Gastroesophageal sphincter (tissue), 3 donors: ENCODE measurements at regions not wholly inside any gene's neighbourhood (a gene's known extent, or its start where the extent isn't known, plus 50 kb on each side); places are given as distances from the start of the nearest gene placed in this dataset.

ENCODE experiments used
- POLR2A ChIP-seq, 2 donors: fragments of 450-650 bp; IDR thresholded peaks; one replicate each; pipeline ENCODE4 v1.6.1; 2017; ENCODE audit warnings: antibody characterized with exemption in 2 of 2, mild to moderate bottlenecking in 2 of 2, moderate library complexity in 1 of 2
- POLR2AphosphoS5 ChIP-seq: sonication (generic); formaldehyde crosslinking; IDR thresholded peaks from one replicate; pipeline ENCODE4 v1.6.1; 2017; ENCODE audit warnings: antibody characterized with exemption
- TF ChIP-seq, protein P1 (sequence below), 4 experiments: fragments of 200-600 bp in 2 of 4; fragments of 450-650 bp in 2 of 4; sonication (generic) in 1 of 4; IDR thresholded peaks; one replicate each; pipeline ENCODE4 v1.5.1; 2017 to 2019; ENCODE audit warnings: antibody characterized with exemption in 4 of 4, mild to moderate bottlenecking in 2 of 4, moderate library complexity in 2 of 4

DNA sequence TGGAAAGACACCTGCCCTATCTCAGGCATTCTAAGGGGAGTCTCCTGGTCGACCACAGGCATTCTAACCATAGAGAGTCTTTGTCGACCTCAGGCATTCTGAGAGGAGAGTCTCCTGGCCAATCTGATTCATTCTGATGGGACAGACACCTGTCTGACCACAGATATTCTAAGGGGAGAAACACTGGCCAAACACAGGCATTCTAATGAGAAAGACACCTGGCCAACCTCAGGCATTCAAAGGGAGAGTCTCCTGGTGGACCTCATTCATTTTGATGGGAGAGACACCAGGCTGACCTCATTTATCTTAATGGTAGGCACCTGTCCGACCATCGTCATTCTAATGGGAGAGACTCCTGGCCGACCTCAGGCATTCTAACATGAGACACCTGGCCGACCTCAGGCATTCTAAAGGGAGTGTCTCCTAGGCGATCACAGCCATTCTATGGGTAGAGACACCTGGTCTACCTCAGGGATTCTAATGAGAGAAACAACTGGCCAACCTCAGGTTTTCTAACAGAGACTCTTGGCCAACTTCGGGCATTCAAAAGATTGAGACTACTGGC lies 1351.5 kb downstream of the UQCRFS1 start:
- TF ChIP-seq, protein P1, sequence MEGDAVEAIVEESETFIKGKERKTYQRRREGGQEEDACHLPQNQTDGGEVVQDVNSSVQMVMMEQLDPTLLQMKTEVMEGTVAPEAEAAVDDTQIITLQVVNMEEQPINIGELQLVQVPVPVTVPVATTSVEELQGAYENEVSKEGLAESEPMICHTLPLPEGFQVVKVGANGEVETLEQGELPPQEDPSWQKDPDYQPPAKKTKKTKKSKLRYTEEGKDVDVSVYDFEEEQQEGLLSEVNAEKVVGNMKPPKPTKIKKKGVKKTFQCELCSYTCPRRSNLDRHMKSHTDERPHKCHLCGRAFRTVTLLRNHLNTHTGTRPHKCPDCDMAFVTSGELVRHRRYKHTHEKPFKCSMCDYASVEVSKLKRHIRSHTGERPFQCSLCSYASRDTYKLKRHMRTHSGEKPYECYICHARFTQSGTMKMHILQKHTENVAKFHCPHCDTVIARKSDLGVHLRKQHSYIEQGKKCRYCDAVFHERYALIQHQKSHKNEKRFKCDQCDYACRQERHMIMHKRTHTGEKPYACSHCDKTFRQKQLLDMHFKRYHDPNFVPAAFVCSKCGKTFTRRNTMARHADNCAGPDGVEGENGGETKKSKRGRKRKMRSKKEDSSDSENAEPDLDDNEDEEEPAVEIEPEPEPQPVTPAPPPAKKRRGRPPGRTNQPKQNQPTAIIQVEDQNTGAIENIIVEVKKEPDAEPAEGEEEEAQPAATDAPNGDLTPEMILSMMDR (IDR thresholded peaks at IDR 0.05), result no peak
- no peak for TF ChIP-seq POLR2A (IDR thresholded peaks at IDR 0.05)
- no peak for TF ChIP-seq POLR2AphosphoS5
